Body of pancreas (tissue), 4 donors: ENCODE measurements at regions not wholly inside any gene's neighbourhood (a gene's known extent, or its start where the extent isn't known, plus 50 kb on each side); places are given as distances from the start of the nearest gene placed in this dataset.

Experiments
- ATAC-seq: fragments of 150-250 bp; one replicate; pipeline ENCODE4 v1.9.1; 2016
- DNase-seq, 4 donors: peaks; one replicate each; pipeline ENCODE4 v3.0.0-alpha.2; 2019
- H3K27ac ChIP-seq, 4 donors: fragments of 200-600 bp; sonication (generic); 1 replicate in 3 of 4; 2 replicates in 1 of 4; pipeline versions ENCODE4 v1.5.1 to v1.6.1; 2016 to 2019; ENCODE audit warnings: mild to moderate bottlenecking in 1 of 4, mixed read lengths in 1 of 4, moderate library complexity in 1 of 4
- H3K27me3 ChIP-seq, 2 donors: fragments of 200-600 bp; sonication (generic); one replicate each; pipeline ENCODE4 v1.6.0; 2016; ENCODE audit warnings: mild to moderate bottlenecking in 1 of 2
- H3K36me3 ChIP-seq, 2 donors: fragments of 200-600 bp; sonication (generic); replicated peaks in 1 of 2; 2 replicates each; pipeline ENCODE4 v1.5.1; 2016; ENCODE audit warnings: low read depth in 2 of 2; ENCODE audit not compliant: insufficient read depth in 1 of 2
- H3K4me1 ChIP-seq: fragments of 200-600 bp; sonication (generic); one replicate; pipeline ENCODE4 v1.6.0; 2016
- H3K4me3 ChIP-seq, 2 donors: fragments of 200-600 bp; sonication (generic); 1 replicate in 1 of 2; 2 replicates in 1 of 2; pipeline ENCODE4 v1.5.1; 2016 to 2019
- H3K9me3 ChIP-seq, 3 donors: fragments of 200-600 bp; sonication (generic); 1 replicate in 2 of 3; 2 replicates in 1 of 3; pipeline ENCODE4 v1.5.1; 2016
- POLR2A ChIP-seq, 3 donors: fragments of 450-650 bp; IDR thresholded peaks; one replicate each; pipeline ENCODE4 v1.6.1; 2016; ENCODE audit warnings: antibody characterized with exemption in 3 of 3, mild to moderate bottlenecking in 2 of 3
- WGBS, 2 donors: methylation state at CpG; one replicate each; pipeline ENCODE4 v1.1.5; 2017; 5-methylcytosine and 5-hydroxymethylcytosine counted together
- intact Hi-C: fragments of 100-400 bp; cut with DNase I; formaldehyde crosslinking; loops from one replicate; pipeline ENCODE4 v1.15.1; 2023
- TF ChIP-seq, protein P1 (sequence below), 7 experiments: fragments of 450-650 bp in 4 of 7; fragments of 200-600 bp in 3 of 7; sonication (generic) in 3 of 7; IDR thresholded peaks; one replicate each; pipeline ENCODE4 v1.5.1; 2016 to 2019; ENCODE audit warnings: antibody characterized with exemption in 7 of 7

- ATAC-seq (no peak), DNase-seq (no peak)
- TF ChIP-seq POLR2A (IDR thresholded peaks at IDR 0.05): no peak
- Histone ChIP-seq H3K4me3 (no peak overlapping the region), H3K27me3 (no peaks in the 10 kb centered on the region), H3K4me1 (no peaks in the 10 kb centered on the region), H3K9me3 (no peaks in the 10 kb centered on the region), H3K36me3 (no peaks in the 10 kb centered on the region), H3K27ac (no peak overlapping the region)
- 84 to 85% methylated on average over 5 of the region's 5 CpGs for WGBS, 2 donors
- intact Hi-C loops: no loop called here
These were observed 72.2 kb downstream of the UFM1 start for GRCh38 chr13:38421590-38422560.

DNA sequence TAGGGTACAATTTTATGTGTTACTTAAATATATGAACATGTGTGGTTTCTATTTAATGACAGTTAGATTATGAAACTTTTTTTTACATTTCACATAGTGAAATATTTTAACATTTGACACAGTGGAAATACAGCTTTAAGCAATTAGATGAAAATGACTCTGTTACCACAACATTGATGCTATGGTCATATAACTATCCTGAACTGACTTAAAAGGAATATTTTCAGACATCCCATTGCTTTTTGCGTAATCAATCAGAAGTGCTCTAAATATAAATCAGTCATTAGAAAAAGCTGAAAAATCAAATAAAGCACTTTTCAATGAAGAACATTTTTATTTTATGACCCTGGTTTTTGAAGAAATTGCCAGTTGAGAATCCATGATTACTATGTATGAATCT lies 80.3 kb downstream of the UFM1 start:
- Histone ChIP-seq H3K36me3 (no peaks in the 10 kb centered on the region), H3K27me3 (no peaks in the 10 kb centered on the region), H3K9me3 (no peaks in the 10 kb centered on the region), H3K27ac (no peak overlapping the region), H3K4me3 (no peak overlapping the region), H3K4me1 (no peaks in the 10 kb centered on the region)
- WGBS, 2 donors: 89 to 100% methylated on average over 1 of the region's 1 CpG
- DNase-seq (no peak), ATAC-seq (no peak)
- intact Hi-C loops: no loop called here
- no peak for TF ChIP-seq POLR2A (IDR thresholded peaks at IDR 0.05)
- TF ChIP-seq, protein P1, sequence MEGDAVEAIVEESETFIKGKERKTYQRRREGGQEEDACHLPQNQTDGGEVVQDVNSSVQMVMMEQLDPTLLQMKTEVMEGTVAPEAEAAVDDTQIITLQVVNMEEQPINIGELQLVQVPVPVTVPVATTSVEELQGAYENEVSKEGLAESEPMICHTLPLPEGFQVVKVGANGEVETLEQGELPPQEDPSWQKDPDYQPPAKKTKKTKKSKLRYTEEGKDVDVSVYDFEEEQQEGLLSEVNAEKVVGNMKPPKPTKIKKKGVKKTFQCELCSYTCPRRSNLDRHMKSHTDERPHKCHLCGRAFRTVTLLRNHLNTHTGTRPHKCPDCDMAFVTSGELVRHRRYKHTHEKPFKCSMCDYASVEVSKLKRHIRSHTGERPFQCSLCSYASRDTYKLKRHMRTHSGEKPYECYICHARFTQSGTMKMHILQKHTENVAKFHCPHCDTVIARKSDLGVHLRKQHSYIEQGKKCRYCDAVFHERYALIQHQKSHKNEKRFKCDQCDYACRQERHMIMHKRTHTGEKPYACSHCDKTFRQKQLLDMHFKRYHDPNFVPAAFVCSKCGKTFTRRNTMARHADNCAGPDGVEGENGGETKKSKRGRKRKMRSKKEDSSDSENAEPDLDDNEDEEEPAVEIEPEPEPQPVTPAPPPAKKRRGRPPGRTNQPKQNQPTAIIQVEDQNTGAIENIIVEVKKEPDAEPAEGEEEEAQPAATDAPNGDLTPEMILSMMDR (IDR thresholded peaks at IDR 0.05): no peak

- no peak for DNase-seq
- no peak overlapping the region for H3K27ac ChIP-seq
- no peaks in the 10 kb centered on the region for H3K36me3 ChIP-seq
- 71 to 73% methylated on average over 1 of the region's 1 CpG for WGBS, 2 donors
- TF ChIP-seq, protein P1 (IDR thresholded peaks at IDR 0.05): no peak
- TF ChIP-seq POLR2A (IDR thresholded peaks at IDR 0.05): no peak
- no peak for ATAC-seq
- intact Hi-C loops: no loop called here
- H3K4me3 ChIP-seq: no peak overlapping the region
- H3K4me1 ChIP-seq: no peaks in the 10 kb centered on the region
- no peaks in the 10 kb centered on the region for H3K27me3 ChIP-seq
- H3K9me3 ChIP-seq: no peaks in the 10 kb centered on the region
These were observed 81.1 kb downstream of the UFM1 start for GRCh38 chr13:38430796-38431195.

DNA sequence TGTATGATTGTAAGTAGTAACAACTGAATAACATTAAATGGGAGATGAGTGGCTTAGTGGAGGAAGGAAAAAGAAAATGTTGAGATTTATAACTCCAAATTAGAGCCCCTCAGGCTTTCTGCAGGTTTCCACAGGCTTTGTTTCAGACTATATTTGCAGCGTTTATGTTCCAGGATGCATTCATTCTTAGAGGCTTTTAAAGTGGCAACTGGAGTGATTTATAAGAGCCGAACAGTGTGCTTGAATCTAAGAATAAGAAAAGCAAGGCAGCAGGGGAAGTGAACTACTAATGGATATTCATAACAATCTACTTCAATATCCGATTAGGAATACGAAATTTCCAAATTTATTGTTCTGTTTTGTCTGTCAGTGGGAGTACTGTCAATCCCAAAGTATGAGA lies 91.0 kb downstream of the UFM1 start:
- Histone ChIP-seq H3K36me3 (no peaks in the 10 kb centered on the region), H3K4me1 (no peaks in the 10 kb centered on the region), H3K9me3 (no peaks in the 10 kb centered on the region), H3K27ac (no peak overlapping the region), H3K4me3 (no peak overlapping the region), H3K27me3 (no peaks in the 10 kb centered on the region)
- ATAC-seq: no peak
- 55 to 57% methylated on average over 4 of the region's 4 CpGs for WGBS, 2 donors
- TF ChIP-seq, protein P1 (IDR thresholded peaks at IDR 0.05): no peak
- TF ChIP-seq POLR2A (IDR thresholded peaks at IDR 0.05): no peak
- intact Hi-C loops: no loop called here
- DNase-seq: no peak

DNA sequence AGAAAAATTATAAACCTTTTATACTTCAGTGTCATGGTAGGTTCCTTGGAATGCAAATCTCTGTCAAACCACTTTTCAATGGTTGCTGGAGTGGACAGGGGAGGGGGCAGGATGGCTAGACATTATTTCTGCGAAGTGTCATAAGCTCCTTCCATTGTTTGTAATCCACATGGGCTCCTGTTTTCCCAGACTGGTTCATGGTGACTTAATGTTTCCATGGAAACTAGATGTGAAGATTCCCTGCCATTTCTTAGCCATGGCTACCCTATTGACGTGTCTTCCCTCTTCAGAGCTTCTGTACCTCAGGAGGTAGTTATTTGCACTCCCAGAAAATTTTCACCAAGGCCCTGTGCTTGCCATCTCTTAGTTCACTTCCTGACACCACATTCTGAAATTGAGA lies 95.3 kb downstream of the UFM1 start:
- Histone ChIP-seq H3K4me1 (no peaks in the 10 kb centered on the region), H3K9me3 (no peaks in the 10 kb centered on the region), H3K4me3 (no peak overlapping the region), H3K27me3 (no peaks in the 10 kb centered on the region), H3K36me3 (no peaks in the 10 kb centered on the region), H3K27ac (no peak overlapping the region)
- no peak for TF ChIP-seq POLR2A (IDR thresholded peaks at IDR 0.05)
- TF ChIP-seq, protein P1 (IDR thresholded peaks at IDR 0.05): no peak
- intact Hi-C loops: no loop called here
- DNase-seq (no peak), ATAC-seq (no peak)
- WGBS, 2 donors: 74 to 75% methylated on average over 2 of the region's 2 CpGs
